ENCODE measurements at regions not wholly inside any gene's neighbourhood (a gene's known extent, or its start where the extent isn't known, plus 50 kb on each side); places are given as distances from the start of the nearest gene placed in this dataset.
A peak's percentile ranks its signal among the peaks of the same experiment; 100 is the strongest.

DNA sequence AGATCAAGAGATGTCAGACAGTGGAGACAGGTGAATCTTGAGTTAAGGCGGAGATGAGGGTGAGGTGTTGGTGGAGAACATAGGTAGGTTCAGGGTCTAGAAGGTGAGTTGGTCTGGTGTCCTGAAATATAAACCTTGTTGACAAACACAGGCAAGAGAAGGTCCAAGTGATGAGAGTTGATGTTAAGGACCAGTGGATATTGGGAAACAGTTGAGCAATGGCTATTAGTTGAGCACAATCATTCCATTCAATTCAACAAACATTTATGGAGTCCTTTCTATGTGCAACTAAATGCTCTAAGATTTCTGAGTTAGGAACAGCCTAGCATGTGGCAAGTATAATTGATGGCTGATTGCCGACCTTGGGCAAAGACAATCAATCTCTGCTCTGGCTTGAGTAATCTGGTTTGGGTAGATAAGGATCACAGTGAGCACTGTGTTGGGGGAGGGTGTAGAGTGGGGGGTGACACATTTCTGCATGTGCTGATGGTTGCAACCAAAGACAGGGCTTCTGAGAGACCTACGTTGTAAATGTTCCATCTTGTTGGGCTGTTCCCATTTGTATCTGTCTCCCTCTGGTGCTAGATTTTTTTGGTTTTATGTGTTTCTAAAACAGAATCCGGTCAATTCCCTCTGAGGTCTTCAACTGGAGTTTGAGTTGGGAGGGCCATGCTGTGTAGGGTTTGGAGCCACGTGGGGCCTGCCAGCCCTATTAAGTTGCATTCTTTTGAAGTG, 201.1 kb downstream of the BAMBI start:
- H3K27me3 ChIP-seq: no peaks in the 10 kb centered on the region
- H3K27ac ChIP-seq: no peak overlapping the region
- no peaks in the 10 kb centered on the region for H3K9me3 ChIP-seq
- H3K4me3 ChIP-seq: no peak overlapping the region
- TF ChIP-seq POLR2AphosphoS5 (IDR thresholded peaks at IDR 0.05) (no peak), EP300 (IDR thresholded peaks at IDR 0.05) (no peak), POLR2A (IDR thresholded peaks at IDR 0.05) (no peak)
- TF ChIP-seq, protein P1, sequence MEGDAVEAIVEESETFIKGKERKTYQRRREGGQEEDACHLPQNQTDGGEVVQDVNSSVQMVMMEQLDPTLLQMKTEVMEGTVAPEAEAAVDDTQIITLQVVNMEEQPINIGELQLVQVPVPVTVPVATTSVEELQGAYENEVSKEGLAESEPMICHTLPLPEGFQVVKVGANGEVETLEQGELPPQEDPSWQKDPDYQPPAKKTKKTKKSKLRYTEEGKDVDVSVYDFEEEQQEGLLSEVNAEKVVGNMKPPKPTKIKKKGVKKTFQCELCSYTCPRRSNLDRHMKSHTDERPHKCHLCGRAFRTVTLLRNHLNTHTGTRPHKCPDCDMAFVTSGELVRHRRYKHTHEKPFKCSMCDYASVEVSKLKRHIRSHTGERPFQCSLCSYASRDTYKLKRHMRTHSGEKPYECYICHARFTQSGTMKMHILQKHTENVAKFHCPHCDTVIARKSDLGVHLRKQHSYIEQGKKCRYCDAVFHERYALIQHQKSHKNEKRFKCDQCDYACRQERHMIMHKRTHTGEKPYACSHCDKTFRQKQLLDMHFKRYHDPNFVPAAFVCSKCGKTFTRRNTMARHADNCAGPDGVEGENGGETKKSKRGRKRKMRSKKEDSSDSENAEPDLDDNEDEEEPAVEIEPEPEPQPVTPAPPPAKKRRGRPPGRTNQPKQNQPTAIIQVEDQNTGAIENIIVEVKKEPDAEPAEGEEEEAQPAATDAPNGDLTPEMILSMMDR (IDR thresholded peaks at IDR 0.05): no peak
- no peaks in the 10 kb centered on the region for H3K36me3 ChIP-seq
- 69 to 74% methylated on average over 5 of the region's 5 CpGs for WGBS, 2 donors
- no peak for ATAC-seq (ENCODE audit: low FRiP score in 2 of 2)
- peaks cover 5 to 17% (median 8%) of the 10 kb centered on the region in 4 donors for H3K4me1 ChIP-seq
- no peak for DNase-seq

DNA sequence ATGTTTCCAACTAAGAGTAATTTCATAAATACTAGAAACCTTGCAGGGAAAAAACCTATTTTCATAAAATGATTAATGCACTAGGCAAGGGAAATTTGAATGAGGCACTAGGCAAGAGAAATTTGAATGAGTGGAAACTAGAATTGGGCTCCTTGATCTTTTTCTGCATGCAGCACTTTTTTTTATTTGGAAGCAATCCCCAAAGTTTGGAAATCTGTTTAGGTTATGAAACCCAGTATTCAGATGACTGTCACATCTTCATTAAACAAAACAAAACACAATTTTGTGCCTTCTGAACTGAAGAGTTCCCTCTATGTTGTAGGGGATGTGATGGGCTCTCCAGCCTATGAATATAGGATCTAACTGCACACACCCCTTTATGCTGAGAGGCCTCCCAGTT, 201.9 kb downstream of the BAMBI start:
- DNase-seq (no peak), ATAC-seq (ENCODE audit: low FRiP score in 2 of 2) (no peak)
- H3K4me1 ChIP-seq: peaks cover 5 to 17% (median 11%) of the 10 kb centered on the region in 4 donors
- no peaks in the 10 kb centered on the region for H3K27me3 ChIP-seq
- no peaks in the 10 kb centered on the region for H3K9me3 ChIP-seq
- no peaks in the 10 kb centered on the region for H3K36me3 ChIP-seq
- no peak overlapping the region for H3K4me3 ChIP-seq
- TF ChIP-seq POLR2A (IDR thresholded peaks at IDR 0.05) (no peak), EP300 (IDR thresholded peaks at IDR 0.05) (no peak), POLR2AphosphoS5 (IDR thresholded peaks at IDR 0.05) (no peak)
- TF ChIP-seq, protein P1 (IDR thresholded peaks at IDR 0.05): no peak
- peak overlapping the region in 2 of 4 donors; percentile 55 to 62 for H3K27ac ChIP-seq

DNA sequence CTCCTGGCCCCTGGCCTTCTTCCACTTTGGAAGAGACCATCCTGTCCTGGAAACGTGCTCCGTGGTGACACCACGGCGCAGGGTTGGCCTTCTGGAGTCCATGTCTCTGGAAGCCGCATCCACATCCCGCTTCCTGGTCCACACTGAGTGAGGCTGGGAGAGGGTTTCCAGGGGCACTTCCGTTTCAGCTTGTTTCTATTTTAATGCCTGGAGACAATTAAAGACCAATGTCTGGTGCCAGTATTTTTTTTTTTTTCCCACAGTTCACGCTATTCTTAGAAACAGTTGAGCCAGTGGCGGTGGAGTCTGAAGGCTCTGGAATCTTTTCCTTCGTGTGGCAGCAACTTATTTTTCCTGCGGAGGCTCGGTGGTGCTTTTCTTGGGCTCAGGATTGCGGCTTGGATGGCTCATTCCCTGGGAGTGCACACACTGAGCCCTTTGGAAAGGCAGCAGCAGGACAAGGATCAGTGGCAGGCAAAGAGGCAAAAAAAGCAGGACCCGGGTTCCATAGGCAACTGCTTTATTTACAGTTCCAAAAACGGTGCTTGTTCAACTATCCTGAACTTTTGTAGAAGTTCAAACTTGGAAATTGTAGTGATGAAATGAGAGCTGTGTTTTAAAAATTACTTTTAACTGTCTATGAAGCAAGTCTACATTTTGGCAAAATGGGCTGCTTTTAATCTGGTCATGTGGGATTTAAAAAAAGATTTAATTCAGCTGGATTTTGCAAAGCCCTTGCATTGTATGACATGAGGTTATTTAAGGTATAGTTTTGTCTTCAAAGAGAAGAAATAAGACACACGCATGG, 202.8 kb downstream of the BAMBI start:
- TF ChIP-seq POLR2AphosphoS5 (IDR thresholded peaks at IDR 0.05) (no peak), EP300 (IDR thresholded peaks at IDR 0.05) (no peak), POLR2A (IDR thresholded peaks at IDR 0.05) (no peak)
- TF ChIP-seq, protein P1 (IDR thresholded peaks at IDR 0.05): no peak
- Histone ChIP-seq H3K27ac (peak overlapping the region; percentile 19 to 62 (median 50)), H3K4me1 (peaks cover 5 to 17% (median 11%) of the 10 kb centered on the region in 4 donors), H3K36me3 (no peaks in the 10 kb centered on the region), H3K9me3 (no peaks in the 10 kb centered on the region), H3K4me3 (no peak overlapping the region), H3K27me3 (no peaks in the 10 kb centered on the region)
- DNase-seq: peak in 1 of 2 donors; percentile 19
- WGBS, 2 donors: 52 to 64% methylated on average over 12 to 16 of the region's 16 CpGs
- ATAC-seq (ENCODE audit: low FRiP score in 2 of 2): no peak

DNA sequence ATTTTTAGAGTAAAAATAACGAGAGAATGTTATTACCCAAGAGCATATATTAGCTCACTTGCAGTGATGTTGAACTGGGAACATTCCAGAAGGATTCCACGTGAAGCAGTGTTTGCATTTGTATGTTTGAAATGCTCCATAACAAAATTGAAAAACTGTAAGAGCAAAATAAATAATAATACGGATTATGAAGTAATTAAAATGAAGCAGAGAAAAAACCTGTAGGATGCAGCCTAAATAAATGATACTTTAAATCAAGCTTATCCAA, 203.3 kb downstream of the BAMBI start:
- no peak for ATAC-seq (ENCODE audit: low FRiP score in 2 of 2)
- H3K9me3 ChIP-seq: no peaks in the 10 kb centered on the region
- no peaks in the 10 kb centered on the region for H3K36me3 ChIP-seq
- H3K4me3 ChIP-seq: no peak overlapping the region
- H3K27me3 ChIP-seq: no peaks in the 10 kb centered on the region
- H3K27ac ChIP-seq: no peak overlapping the region
- peaks cover 5 to 17% (median 11%) of the 10 kb centered on the region in 4 donors for H3K4me1 ChIP-seq
- TF ChIP-seq, protein P1 (IDR thresholded peaks at IDR 0.05): no peak
- TF ChIP-seq POLR2A (IDR thresholded peaks at IDR 0.05) (no peak), POLR2AphosphoS5 (IDR thresholded peaks at IDR 0.05) (no peak), EP300 (IDR thresholded peaks at IDR 0.05) (no peak)
- DNase-seq: no peak
- WGBS, 2 donors: 63 to 64% methylated on average over 3 of the region's 3 CpGs
